GM19452 (cell line): ENCODE measurements at regions not wholly inside any gene's neighbourhood (a gene's known extent, or its start where the extent isn't known, plus 50 kb on each side); places are given as distances from the start of the nearest gene placed in this dataset.
"Not testable (repeated sequence)": the region's sequence is repeated elsewhere in the genome, so short reads cannot be mapped to it uniquely, and the experiment has no call there.

Experiments used
- ATAC-seq: cut with Tn5 transposase; IDR thresholded peaks from one replicate; pipeline ENCODE4 v1.9.1; 2021; ENCODE audit not compliant: unreplicated experiment

GRCh38 chr6:111925296-111925695 is 52.0 kb upstream of the FYN start:
- ATAC-seq: no peak

GRCh38 chr6:111926731-111927302 is 53.6 kb upstream of the FYN start:
- ATAC-seq: no peak

- ATAC-seq: no peak
These were observed 54.1 kb upstream of the FYN start for GRCh38 chr6:111927321-111927720.

DNA sequence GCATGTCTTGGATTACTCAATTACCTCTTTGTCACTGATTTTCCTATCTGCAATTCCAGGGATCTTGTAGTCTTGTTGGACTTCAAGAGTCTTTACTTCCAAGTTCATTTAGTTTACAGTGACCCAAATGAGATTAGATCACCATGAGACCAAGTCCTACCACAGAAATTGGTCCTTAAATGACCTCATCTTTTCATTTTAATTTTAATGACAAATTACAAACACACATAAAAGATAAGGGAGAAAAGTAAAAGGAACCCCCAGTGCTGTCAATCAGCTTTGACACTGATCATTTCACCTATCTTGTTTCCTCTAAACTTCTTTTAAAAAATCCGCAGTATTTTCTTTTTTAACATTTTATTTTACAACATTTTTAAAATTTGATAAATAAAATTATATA is 54.9 kb upstream of the FYN start:
- no peak for ATAC-seq

- ATAC-seq: not testable (repeated sequence)
These were observed 61.4 kb upstream of the FYN start for GRCh38 chr6:111934611-111935010.

- ATAC-seq: no peak
These were observed 63.5 kb upstream of the FYN start for GRCh38 chr6:111936718-111937117.

- no peak for ATAC-seq
These were observed 65.5 kb upstream of the FYN start for GRCh38 chr6:111938710-111939109.

GRCh38 chr6:111939902-111940301 is 66.7 kb upstream of the FYN start:
- ATAC-seq: no peak

GRCh38 chr6:111940801-111941200 is 67.5 kb upstream of the FYN start:
- no peak for ATAC-seq

GRCh38 chr6:111941686-111942330 is 68.6 kb upstream of the FYN start:
- no peak for ATAC-seq

DNA sequence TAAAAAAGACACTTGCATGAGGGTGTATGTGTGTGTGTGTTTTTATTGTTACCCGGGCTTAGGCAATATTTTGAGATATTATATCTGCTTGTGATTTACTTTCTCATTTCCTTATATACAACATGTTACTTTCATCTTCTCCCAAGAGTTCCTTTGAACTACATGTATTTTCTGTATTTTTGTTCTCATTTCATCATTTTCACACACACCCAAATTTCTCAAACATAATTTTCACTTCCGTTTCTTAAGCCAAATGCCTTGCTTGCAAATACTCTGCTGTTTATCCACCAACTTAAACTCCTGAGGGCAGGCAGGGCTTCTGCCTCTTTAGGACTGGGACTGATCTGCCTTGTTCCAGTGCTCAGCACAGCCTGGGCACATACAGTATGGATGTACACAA is 69.3 kb upstream of the FYN start:
- no peak for ATAC-seq

- no peak for ATAC-seq
These were observed 70.0 kb upstream of the FYN start for GRCh38 chr6:111943266-111943665.

- ATAC-seq: no peak
These were observed 70.5 kb upstream of the FYN start for GRCh38 chr6:111943726-111944125.

DNA sequence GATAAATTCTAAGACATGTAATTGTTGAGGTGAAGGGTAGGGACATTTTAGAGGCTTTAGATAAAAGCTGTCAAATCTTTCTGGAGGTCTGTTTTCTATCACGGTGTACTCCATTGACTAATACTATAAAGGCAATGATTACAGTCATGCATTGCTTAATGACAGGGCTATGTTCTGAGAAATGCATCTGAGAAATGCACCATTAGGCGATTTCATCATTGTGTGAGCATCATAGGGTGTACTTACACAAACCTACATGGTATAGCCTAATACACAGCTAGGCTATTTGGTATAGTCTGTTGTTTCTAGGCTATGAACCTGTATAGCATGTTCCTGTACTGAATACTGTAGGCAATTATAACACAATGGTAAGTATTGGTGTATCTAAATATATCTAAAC is 71.3 kb upstream of the FYN start:
- ATAC-seq: no peak

DNA sequence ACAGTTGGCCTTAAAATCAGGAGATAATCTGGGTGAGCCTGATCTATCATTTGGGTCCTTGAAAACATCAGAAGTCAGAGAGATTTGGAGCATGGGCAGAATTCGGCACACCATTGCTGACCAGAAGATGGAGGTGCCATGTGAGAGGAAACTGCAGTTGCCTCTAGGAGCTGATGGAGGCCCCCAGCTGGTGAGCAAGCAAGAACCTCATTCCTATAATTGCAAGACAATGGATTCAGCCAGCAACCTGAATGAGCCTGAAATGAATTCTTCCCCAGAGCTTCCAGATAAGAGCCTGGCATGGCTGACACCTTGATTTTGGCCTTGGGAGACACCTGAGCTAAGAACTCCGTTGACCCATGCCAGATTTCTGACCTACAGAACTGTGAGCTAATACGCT is 76.3 kb upstream of the FYN start:
- no peak for ATAC-seq

DNA sequence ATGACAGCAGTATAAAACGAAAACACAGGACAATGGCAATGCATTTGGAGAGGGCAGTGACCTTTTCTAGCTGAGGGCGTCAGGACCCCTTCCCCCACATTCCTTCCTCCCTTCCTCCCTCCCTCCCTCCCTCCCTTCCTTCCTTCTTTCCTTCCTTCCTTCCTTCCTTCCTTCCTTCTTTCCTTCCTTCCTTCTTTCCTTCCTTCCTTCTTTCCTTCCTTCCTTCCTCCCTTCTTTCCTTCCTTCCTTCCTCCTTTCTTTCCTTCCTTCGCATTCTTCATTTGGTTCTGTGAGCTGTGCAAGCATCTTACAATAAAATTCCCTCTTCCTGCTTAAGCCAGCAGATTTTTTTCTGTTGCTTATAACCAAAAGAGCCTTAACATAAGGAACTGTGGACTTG is 76.7 kb upstream of the FYN start:
- not testable (repeated sequence) for ATAC-seq

GRCh38 chr6:111950661-111951496 is 77.6 kb upstream of the FYN start:
- ATAC-seq: no peak

DNA sequence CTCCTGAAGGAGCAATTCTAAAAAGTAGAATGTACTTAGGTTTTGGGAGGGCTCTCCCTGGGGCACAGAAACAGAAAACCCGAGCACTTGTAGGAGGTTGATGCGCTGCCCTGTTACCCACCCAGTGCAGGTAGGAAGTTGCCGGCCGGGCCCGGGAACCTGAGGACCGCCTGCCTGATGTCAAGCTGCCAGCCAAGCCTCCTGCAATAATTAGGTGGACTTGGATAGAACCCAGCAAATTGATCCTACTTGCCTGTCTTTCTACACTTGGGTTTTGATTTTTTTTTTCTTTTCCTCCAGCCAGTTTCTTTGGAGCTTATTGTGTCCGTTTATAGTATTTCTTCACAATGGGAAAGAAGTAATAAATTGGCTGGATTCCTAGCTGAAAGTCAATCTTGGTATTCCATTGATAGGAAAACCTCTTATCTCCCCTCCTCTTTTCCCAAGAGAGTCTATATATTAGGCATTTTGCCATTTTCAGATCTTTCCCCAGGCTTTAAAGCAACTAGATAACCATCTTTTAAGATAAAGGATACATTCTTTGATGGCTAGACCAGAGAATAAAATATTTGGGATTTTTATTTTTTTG is 78.3 kb upstream of the FYN start:
- no peak for ATAC-seq

DNA sequence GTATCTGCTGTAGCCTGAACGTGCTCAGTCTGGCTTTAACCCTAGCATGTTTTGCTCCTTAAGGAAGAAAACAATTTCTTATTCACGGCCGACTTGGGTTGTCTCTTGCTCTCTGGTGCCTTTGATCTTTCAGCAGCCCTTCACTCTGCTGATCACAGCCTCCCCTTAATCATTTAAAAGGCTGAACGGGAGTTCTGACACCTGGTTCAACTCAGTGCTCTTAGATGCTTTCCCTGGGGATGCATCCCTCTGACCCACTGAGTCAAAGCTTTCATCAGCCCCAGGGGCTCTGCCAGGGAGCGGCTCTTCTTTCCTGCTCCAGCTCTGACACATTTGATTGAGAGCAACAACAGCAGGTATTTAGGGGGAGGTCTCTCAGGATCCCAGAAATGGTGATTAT is 79.0 kb upstream of the FYN start:
- ATAC-seq: no peak

DNA sequence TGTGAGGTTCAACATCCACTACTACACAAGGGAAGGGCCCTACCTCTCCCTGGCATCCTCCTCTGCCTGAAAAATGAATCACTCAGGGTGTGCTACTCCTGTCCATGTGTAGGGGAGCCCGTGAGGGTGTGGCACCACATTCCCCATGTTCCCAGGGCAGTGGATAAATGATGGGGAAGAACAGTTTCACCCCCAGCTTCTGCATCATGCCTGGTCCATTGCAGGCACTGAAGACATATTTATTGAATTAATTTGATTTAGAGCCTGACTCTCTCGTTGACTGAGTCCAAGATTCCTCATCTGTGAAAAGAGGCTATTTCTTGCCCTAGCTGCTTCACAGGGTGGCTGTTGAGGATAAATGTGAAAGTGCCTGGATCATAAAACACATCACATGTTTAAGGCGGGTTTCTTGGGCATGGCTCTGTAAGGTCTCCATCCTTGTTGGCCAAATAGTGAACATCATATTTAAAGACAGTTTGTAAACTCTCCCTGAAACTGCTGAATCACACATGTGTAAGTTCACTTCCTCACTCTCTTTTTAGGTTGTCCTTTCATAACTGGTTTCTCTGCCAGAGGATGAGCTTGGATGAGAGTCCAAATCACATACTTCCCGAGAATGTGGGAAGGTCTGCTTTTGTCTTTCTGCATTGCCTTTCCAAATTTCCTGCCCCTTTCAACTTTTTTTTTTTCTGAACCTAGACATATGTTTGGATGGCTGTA is 79.7 kb upstream of the FYN start:
- no peak for ATAC-seq

DNA sequence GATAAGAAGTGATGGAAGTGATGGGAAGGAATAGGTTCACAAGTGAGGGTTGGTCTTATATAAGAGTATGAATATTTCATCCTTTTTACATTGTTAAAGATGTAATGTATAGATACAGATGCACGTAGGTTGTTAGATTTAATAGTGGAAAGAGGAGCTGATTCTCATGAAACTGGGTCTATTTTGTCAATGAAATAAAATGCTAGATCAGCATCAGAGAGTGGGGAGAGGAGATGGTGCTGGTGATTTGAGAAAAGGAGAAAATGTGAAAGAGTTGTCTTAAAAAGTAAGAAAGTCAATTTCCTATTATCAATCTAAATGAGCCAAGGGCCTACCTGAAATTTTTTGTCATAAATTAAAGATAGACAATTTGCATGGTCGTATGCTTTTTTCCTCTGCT is 82.8 kb upstream of the FYN start:
- no peak for ATAC-seq
